HG03039 (cell line): ENCODE measurements at regions not wholly inside any gene's neighbourhood (a gene's known extent, or its start where the extent isn't known, plus 50 kb on each side); places are given as distances from the start of the nearest gene placed in this dataset.

Experiments
- ATAC-seq: cut with Tn5 transposase; IDR thresholded peaks from one replicate; pipeline ENCODE4 v1.9.1; 2021; ENCODE audit warnings: mild to moderate bottlenecking, moderate library complexity; ENCODE audit not compliant: unreplicated experiment

GRCh38 chr2:190809139-190809764, 71.4 kb upstream of the GLS start:
- ATAC-seq, result no peak

- ATAC-seq, result no peak
These were observed 70.6 kb upstream of the GLS start for GRCh38 chr2:190809876-190810525.

GRCh38 chr2:190810981-190811587, 69.5 kb upstream of the GLS start:
- no peak for ATAC-seq

- no peak for ATAC-seq
These were observed 68.8 kb upstream of the GLS start for GRCh38 chr2:190811811-190812210.

- ATAC-seq, result no peak
These were observed 67.9 kb upstream of the GLS start for GRCh38 chr2:190812506-190813294.

GRCh38 chr2:190815226-190815625, 65.4 kb upstream of the GLS start:
- ATAC-seq, result no peak

GRCh38 chr2:190817082-190817481, 63.5 kb upstream of the GLS start:
- no peak for ATAC-seq

- ATAC-seq, result no peak
These were observed 60.8 kb upstream of the GLS start for GRCh38 chr2:190819840-190820301.

- ATAC-seq, result no peak
These were observed 60.2 kb upstream of the GLS start for GRCh38 chr2:190820416-190820815.

- no peak for ATAC-seq
These were observed 58.6 kb upstream of the GLS start for GRCh38 chr2:190822043-190822442.

GRCh38 chr2:190827720-190828119, 52.9 kb upstream of the GLS start:
- ATAC-seq, result no peak

- ATAC-seq, result no peak
These were observed 51.0 kb upstream of the GLS start for GRCh38 chr2:190829642-190830041.
